Testis (tissue), 2 donors: ENCODE measurements at regions not wholly inside any gene's neighbourhood (a gene's known extent, or its start where the extent isn't known, plus 50 kb on each side); places are given as distances from the start of the nearest gene placed in this dataset.

Experiments
- DNase-seq: peaks from one replicate; pipeline ENCODE4 v3.0.0-alpha.2; 2019
- H3K27ac ChIP-seq, 2 donors: fragments of 200-600 bp; sonication (generic); one replicate each; pipeline ENCODE4 v1.5.1; 2019
- H3K27me3 ChIP-seq: fragments of 200-600 bp; sonication (generic); one replicate; pipeline ENCODE4 v1.5.1; 2019
- H3K36me3 ChIP-seq: fragments of 200-600 bp; sonication (generic); one replicate; pipeline ENCODE4 v1.5.1; 2017; ENCODE audit warnings: low read depth; ENCODE audit errors: missing control alignments
- H3K4me1 ChIP-seq: fragments of 200-600 bp; sonication (generic); one replicate; pipeline ENCODE4 v1.5.1; 2019
- H3K4me3 ChIP-seq, 2 donors: fragments of 200-600 bp; sonication (generic); one replicate each; pipeline ENCODE4 v1.5.1; 2017 to 2019
- H3K9me3 ChIP-seq: fragments of 200-600 bp; sonication (generic); one replicate; pipeline ENCODE4 v1.5.1; 2017
- POLR2A ChIP-seq: fragments of 450-650 bp; IDR thresholded peaks from one replicate; pipeline ENCODE4 v1.6.1; 2017; ENCODE audit warnings: antibody characterized with exemption, mild to moderate bottlenecking, moderate library complexity
- WGBS, 2 donors: methylation state at CpG; one replicate each; pipeline ENCODE4 v1.1.5; 2018; 5-methylcytosine and 5-hydroxymethylcytosine counted together
- intact Hi-C: fragments of 100-400 bp; cut with DNase I; formaldehyde crosslinking; loops from one replicate; pipeline ENCODE4 v1.15.1; 2023; ENCODE audit warnings: low total_unique reads
- TF ChIP-seq, protein P1 (sequence below), 3 experiments: fragments of 450-650 bp in 2 of 3; fragments of 200-600 bp in 1 of 3; sonication (generic) in 1 of 3; IDR thresholded peaks; one replicate each; pipeline ENCODE4 v1.5.1; 2016 to 2019; ENCODE audit warnings: antibody characterized with exemption in 3 of 3, mild to moderate bottlenecking in 2 of 3, moderate library complexity in 1 of 3

DNA sequence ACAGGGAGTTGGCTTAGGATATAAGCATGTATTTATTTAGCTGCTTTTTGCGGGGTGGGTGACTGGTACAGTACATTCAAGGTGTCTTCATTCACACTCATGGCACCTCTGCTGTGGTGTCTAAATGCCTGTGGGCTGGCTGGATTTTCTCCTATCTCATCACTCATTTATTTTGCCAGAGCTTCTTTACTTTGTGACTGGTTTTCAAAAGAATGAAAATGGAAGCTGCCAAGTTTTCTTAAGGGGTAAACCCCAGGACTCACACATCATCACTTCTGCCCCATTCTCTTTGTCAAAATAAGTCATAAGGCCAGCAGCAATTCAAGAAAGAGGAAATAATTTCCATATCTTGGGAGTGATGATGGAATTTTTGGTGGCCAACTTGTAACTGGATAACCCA lies 493.4 kb upstream of the ALCAM start:
- Histone ChIP-seq H3K27ac (no peak overlapping the region), H3K9me3 (no peaks in the 10 kb centered on the region), H3K4me1 (no peaks in the 10 kb centered on the region), H3K27me3 (no peaks in the 10 kb centered on the region), H3K36me3 (no peaks in the 10 kb centered on the region), H3K4me3 (no peak overlapping the region)
- WGBS, 2 donors = 95 to 98% methylated on average over 1 of the region's 1 CpG
- DNase-seq = no peak
- intact Hi-C loops = no loop called here
- TF ChIP-seq, protein P1, sequence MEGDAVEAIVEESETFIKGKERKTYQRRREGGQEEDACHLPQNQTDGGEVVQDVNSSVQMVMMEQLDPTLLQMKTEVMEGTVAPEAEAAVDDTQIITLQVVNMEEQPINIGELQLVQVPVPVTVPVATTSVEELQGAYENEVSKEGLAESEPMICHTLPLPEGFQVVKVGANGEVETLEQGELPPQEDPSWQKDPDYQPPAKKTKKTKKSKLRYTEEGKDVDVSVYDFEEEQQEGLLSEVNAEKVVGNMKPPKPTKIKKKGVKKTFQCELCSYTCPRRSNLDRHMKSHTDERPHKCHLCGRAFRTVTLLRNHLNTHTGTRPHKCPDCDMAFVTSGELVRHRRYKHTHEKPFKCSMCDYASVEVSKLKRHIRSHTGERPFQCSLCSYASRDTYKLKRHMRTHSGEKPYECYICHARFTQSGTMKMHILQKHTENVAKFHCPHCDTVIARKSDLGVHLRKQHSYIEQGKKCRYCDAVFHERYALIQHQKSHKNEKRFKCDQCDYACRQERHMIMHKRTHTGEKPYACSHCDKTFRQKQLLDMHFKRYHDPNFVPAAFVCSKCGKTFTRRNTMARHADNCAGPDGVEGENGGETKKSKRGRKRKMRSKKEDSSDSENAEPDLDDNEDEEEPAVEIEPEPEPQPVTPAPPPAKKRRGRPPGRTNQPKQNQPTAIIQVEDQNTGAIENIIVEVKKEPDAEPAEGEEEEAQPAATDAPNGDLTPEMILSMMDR (IDR thresholded peaks at IDR 0.05) = no peak
- no peak for TF ChIP-seq POLR2A

DNA sequence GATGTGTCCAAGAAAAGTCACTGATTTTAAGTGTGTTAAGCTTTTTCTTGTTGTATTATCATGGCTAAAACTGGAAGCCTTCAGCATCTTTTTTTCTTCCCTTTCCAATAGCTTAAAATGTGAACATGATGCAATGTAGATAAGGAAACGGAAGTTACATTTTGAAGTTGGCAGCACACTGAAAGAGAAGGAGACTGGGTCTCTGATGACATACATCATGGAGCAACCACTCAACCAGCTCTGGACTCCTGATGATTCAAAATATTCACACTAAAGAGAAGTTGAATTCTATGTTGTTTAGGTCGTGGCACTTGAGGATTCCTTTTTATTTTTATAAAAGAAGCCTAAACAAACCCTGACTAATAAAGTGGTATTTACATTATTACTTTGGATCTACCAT lies 488.3 kb upstream of the ALCAM start:
- H3K27me3 ChIP-seq = no peaks in the 10 kb centered on the region
- no peak for TF ChIP-seq POLR2A
- TF ChIP-seq, protein P1 (IDR thresholded peaks at IDR 0.05) = no peak
- no peak for DNase-seq
- WGBS, 2 donors = 52 to 64% methylated on average over 2 of the region's 2 CpGs
- no peak overlapping the region for H3K27ac ChIP-seq
- no peaks in the 10 kb centered on the region for H3K4me1 ChIP-seq
- H3K4me3 ChIP-seq = no peak overlapping the region
- H3K9me3 ChIP-seq = no peaks in the 10 kb centered on the region
- intact Hi-C loops = no loop called here
- no peaks in the 10 kb centered on the region for H3K36me3 ChIP-seq

DNA sequence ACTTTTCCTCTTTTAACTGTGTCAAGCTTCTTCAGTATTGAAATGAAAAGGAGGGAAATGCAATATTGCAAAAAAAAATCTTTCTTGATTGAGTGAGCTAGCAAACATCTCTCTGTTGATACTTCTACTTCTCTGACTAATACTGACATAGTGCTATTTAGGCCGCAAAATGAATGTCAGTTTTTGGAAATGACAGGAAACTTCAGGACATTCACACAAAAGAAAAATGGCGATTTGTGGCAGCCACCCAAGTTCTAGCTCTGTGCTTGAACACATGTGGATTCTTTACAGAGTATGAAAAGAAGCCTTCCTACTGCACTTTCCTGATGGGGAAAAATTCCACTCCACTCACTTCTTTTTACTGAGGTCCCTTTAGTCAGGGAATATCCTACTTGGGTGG lies 486.8 kb upstream of the ALCAM start:
- TF ChIP-seq, protein P1 (IDR thresholded peaks at IDR 0.05) = no peak
- TF ChIP-seq POLR2A = no peak
- Histone ChIP-seq H3K4me1 (no peaks in the 10 kb centered on the region), H3K9me3 (no peaks in the 10 kb centered on the region), H3K27ac (no peak overlapping the region), H3K4me3 (no peak overlapping the region), H3K36me3 (no peaks in the 10 kb centered on the region), H3K27me3 (no peaks in the 10 kb centered on the region)
- 64 to 76% methylated on average over 2 of the region's 2 CpGs for WGBS, 2 donors
- intact Hi-C loops = no loop called here
- no peak for DNase-seq

DNA sequence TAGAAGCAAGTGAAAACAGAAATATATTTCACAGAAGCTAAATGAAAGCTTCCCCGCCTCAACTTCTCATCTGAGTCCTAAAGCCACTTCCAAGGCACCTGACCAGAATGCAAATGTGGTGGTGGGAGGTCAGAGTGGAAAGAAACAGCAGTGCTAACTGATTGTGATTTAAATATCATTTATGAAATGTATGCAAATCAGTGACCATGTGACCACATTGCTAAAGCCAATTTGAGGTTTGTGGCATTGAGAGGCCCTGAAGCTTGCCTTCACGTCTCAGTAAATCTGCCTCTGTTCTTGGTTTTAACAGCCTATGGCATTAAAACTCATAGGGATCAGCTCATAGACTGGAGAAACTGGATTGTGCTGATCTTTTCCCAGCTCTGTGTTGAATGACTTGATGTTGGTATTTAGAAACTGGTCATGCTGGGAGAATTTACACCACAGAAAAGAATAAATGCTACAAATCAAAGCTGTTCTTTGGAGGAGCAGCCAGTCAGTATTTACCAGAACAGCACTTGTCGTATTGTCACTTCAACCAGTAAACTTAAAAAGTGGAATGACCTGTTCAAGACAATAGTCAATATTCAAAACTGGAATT lies 481.4 kb upstream of the ALCAM start:
- Histone ChIP-seq H3K4me3 (no peak overlapping the region), H3K27ac (no peak overlapping the region), H3K4me1 (no peaks in the 10 kb centered on the region), H3K27me3 (no peaks in the 10 kb centered on the region), H3K36me3 (no peaks in the 10 kb centered on the region), H3K9me3 (no peaks in the 10 kb centered on the region)
- 82 to 94% methylated on average over 3 of the region's 3 CpGs for WGBS, 2 donors
- intact Hi-C loops = no loop called here
- no peak for DNase-seq
- TF ChIP-seq, protein P1 (IDR thresholded peaks at IDR 0.05) = no peak
- no peak for TF ChIP-seq POLR2A

DNA sequence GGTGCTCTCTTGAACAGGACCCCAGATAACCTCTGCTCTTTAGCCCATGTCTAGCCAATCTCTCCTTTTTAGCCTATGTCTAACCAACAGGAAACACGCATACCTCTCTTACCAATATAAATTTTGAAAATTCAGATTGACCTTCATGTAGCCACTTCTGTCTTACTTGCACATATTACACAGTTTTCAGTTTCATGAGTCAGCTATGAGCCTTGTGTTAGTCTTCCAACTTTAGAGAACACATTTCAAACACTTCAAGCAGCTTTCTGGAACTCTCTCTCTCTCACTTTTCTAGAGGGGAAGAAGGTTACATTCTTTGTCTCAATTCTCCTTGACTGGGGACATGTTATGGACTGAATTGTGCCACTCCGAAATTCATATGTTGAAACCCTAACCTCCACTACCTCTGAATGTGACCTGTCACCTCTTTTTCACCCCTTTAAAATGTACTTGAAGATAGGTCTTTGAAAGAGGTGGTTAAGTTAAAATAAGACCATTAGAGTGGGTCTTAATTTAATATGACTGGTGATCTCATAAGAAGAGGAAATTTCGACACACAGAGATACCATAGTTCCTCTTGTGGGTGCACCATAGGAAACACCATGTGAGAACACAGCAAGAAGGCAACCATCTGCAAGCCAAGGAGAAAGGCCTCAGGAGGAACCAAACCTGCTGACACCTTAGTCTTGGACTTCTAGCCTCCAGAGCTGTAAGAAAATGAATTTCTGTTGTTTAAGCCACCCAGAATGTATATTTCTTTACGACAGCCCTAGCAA lies 480.3 kb upstream of the ALCAM start:
- no peaks in the 10 kb centered on the region for H3K4me1 ChIP-seq
- H3K27ac ChIP-seq = no peak overlapping the region
- intact Hi-C loops = no loop called here
- 93 to 94% methylated on average over 4 of the region's 4 CpGs for WGBS, 2 donors
- no peaks in the 10 kb centered on the region for H3K27me3 ChIP-seq
- H3K9me3 ChIP-seq = no peaks in the 10 kb centered on the region
- TF ChIP-seq POLR2A = no peak
- TF ChIP-seq, protein P1 (IDR thresholded peaks at IDR 0.05) = no peak
- H3K36me3 ChIP-seq = no peaks in the 10 kb centered on the region
- no peak for DNase-seq
- no peak overlapping the region for H3K4me3 ChIP-seq
